D341Med (cell line): ENCODE measurements at regions not wholly inside any gene's neighbourhood (a gene's known extent, or its start where the extent isn't known, plus 50 kb on each side); places are given as distances from the start of the nearest gene placed in this dataset.

Source experiments
- DNase-seq: peaks from one replicate; pipeline ENCODE4 v3.0.0; 2012; ENCODE audit warnings: low spot score

GRCh38 chr4:110278127-110278526, 79.7 kb upstream of the ELOVL6 start:
- no peak for DNase-seq

- no peak for DNase-seq
Observed at GRCh38 chr4:110275871-110276270, 77.5 kb upstream of the ELOVL6 start.

- no peak for DNase-seq
Observed at GRCh38 chr4:110271986-110272385, 73.6 kb upstream of the ELOVL6 start.

GRCh38 chr4:110270492-110271197, 72.2 kb upstream of the ELOVL6 start:
- no peak for DNase-seq

GRCh38 chr4:110268790-110269189, 70.4 kb upstream of the ELOVL6 start:
- DNase-seq: no peak

GRCh38 chr4:110268352-110268751, 69.9 kb upstream of the ELOVL6 start:
- DNase-seq: no peak

GRCh38 chr4:110266136-110266535, 67.7 kb upstream of the ELOVL6 start:
- no peak for DNase-seq

- DNase-seq: no peak
Observed at GRCh38 chr4:110265001-110265400, 66.6 kb upstream of the ELOVL6 start.

GRCh38 chr4:110260299-110260698, 61.9 kb upstream of the ELOVL6 start:
- no peak for DNase-seq

- no peak for DNase-seq
Observed at GRCh38 chr4:110250023-110250387, 51.6 kb upstream of the ELOVL6 start.

- DNase-seq: no peak
Observed at GRCh38 chr4:110248831-110249253, 50.4 kb upstream of the ELOVL6 start.
